Central memory CD8-positive, alpha-beta T cell (primary cell): ENCODE measurements at regions not wholly inside any gene's neighbourhood (a gene's known extent, or its start where the extent isn't known, plus 50 kb on each side); places are given as distances from the start of the nearest gene placed in this dataset.
"Not testable (repeated sequence)": the region's sequence is repeated elsewhere in the genome, so short reads cannot be mapped to it uniquely, and the experiment has no call there.

Experiments used
- ATAC-seq: fragments of 150-1000 bp; cut with Tn5 transposase; replicated peaks from 2 replicates; pipeline ENCODE4 v1.10.0; 2022; ENCODE audit warnings: mild to moderate bottlenecking, moderate FRiP score, moderate number of reproducible peaks; ENCODE audit not compliant: poor library complexity, severe bottlenecking; ENCODE audit errors: extremely low read depth
- DNase-seq, 2 donors: peaks; one replicate each; pipeline ENCODE4 v3.0.0; 2021; ENCODE audit warnings: low spot score in 2 of 2
- H3K27ac Mint-ChIP-seq: one replicate; pipeline ENCODE4 v1.8.0; 2022; ENCODE audit warnings: low read depth, mild to moderate bottlenecking, moderate library complexity, mixed read lengths
- H3K27me3 Mint-ChIP-seq: one replicate; pipeline ENCODE4 v1.8.0; 2022; ENCODE audit warnings: mixed read lengths
- H3K36me3 Mint-ChIP-seq: one replicate; pipeline ENCODE4 v1.8.0; 2022; ENCODE audit warnings: mild to moderate bottlenecking, moderate library complexity, mixed read lengths; ENCODE audit not compliant: insufficient read depth
- H3K4me1 Mint-ChIP-seq: one replicate; pipeline ENCODE4 v1.8.0; 2022; ENCODE audit warnings: mixed read lengths
- H3K4me3 Mint-ChIP-seq: one replicate; pipeline ENCODE4 v1.8.0; 2022; ENCODE audit warnings: mild to moderate bottlenecking, moderate library complexity, mixed read lengths
- H3K9me3 Mint-ChIP-seq: one replicate; pipeline ENCODE4 v1.8.0; 2022; ENCODE audit warnings: mixed read lengths

GRCh38 chr11:87659807-87660206, 515.4 kb downstream of the RAB38 start:
- H3K36me3 Mint-ChIP-seq, result no peaks in the 10 kb centered on the region
- no peaks in the 10 kb centered on the region for H3K4me1 Mint-ChIP-seq
- no peak overlapping the region for H3K4me3 Mint-ChIP-seq
- DNase-seq (no peak), ATAC-seq (no peak)
- H3K27ac Mint-ChIP-seq, result no peak overlapping the region
- peaks cover 17% of the 10 kb centered on the region for H3K9me3 Mint-ChIP-seq
- no peaks in the 10 kb centered on the region for H3K27me3 Mint-ChIP-seq

- ATAC-seq (no peak), DNase-seq (no peak)
- H3K27ac Mint-ChIP-seq, result no peak overlapping the region
- no peaks in the 10 kb centered on the region for H3K4me1 Mint-ChIP-seq
- H3K4me3 Mint-ChIP-seq, result no peak overlapping the region
- H3K9me3 Mint-ChIP-seq, result peaks cover 26% of the 10 kb centered on the region
- no peaks in the 10 kb centered on the region for H3K27me3 Mint-ChIP-seq
- H3K36me3 Mint-ChIP-seq, result no peaks in the 10 kb centered on the region
These were observed 529.6 kb downstream of the RAB38 start for GRCh38 chr11:87645626-87646025.

DNA sequence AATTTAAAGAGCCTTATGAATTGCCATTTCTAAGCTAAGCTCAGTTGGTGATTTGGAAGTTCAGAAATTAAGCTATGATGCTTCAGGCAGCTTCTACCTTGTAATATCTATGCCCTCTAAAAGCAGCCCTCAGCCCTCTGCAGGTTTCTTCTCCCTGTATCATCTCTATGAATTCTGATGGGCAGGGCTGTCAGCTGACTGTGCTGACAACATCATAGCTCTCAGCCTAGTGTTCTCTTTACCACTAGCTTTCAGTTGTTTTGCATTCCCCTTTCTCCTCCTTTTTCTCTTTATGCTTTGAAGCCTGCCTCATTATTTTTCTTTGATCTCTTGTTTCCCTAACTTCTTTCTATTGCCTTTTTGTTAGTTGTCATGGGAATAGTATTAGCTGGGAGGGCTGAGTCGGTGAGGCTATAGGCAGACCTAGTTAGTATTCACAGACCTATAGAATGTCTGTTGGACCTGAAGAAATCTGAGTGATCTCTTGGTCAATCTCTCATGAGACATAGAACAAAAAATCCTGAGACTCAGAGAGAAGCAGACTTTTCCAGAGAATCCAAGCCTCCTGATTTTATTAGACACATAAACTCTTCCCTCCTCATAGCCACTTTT, 535.4 kb downstream of the RAB38 start:
- H3K27ac Mint-ChIP-seq, result no peak overlapping the region
- H3K4me3 Mint-ChIP-seq, result no peak overlapping the region
- no peaks in the 10 kb centered on the region for H3K27me3 Mint-ChIP-seq
- H3K36me3 Mint-ChIP-seq, result no peaks in the 10 kb centered on the region
- H3K4me1 Mint-ChIP-seq, result no peaks in the 10 kb centered on the region
- ATAC-seq (no peak), DNase-seq (no peak)
- H3K9me3 Mint-ChIP-seq, result peaks cover 24% of the 10 kb centered on the region

GRCh38 chr11:87635001-87635400, 540.2 kb downstream of the RAB38 start:
- no peak overlapping the region for H3K4me3 Mint-ChIP-seq
- peaks cover 12% of the 10 kb centered on the region for H3K9me3 Mint-ChIP-seq
- no peaks in the 10 kb centered on the region for H3K36me3 Mint-ChIP-seq
- no peak overlapping the region for H3K27ac Mint-ChIP-seq
- DNase-seq, result no peak
- H3K4me1 Mint-ChIP-seq, result no peaks in the 10 kb centered on the region
- H3K27me3 Mint-ChIP-seq, result no peaks in the 10 kb centered on the region
- no peak for ATAC-seq

DNA sequence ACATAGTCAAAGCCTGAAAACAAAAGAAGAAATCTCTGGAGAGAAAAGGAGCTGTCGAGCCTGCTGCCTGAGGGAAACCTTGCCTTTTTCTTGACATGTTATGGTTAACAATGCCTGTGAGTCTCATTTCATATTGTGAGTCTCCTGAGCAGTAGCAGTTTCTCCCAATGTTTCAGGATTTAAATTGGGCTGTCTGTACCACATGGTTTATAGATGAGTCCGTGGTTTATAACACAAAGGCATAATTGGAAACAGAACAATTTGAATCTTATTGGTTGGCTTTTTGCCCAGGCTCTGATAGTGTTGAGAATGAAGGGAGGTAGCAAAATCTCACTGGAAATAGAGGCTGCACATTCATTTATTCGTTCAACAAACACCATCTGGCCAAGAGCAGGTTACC, 540.9 kb downstream of the RAB38 start:
- H3K4me3 Mint-ChIP-seq, result no peak overlapping the region
- no peaks in the 10 kb centered on the region for H3K27me3 Mint-ChIP-seq
- ATAC-seq, result no peak
- DNase-seq, result no peak
- H3K27ac Mint-ChIP-seq, result no peak overlapping the region
- no peaks in the 10 kb centered on the region for H3K4me1 Mint-ChIP-seq
- H3K9me3 Mint-ChIP-seq, result peaks cover 12% of the 10 kb centered on the region
- no peaks in the 10 kb centered on the region for H3K36me3 Mint-ChIP-seq

DNA sequence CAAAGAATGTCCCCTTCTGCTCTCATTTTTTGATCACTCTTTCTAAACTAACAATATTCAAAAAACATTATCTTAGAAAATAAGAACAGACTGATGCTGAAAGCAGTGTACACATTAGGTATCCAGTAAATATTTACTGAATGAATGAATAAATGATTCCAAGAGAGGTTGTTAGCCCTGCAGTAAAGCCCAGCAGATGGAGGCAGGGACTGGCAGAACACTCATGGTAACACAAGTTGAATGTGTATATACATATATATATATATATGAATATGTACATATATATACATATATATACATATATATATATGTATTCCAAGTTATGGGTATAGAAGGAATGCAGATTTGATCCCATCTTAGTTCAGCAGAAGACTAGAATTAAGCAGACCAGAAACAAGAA, 546.3 kb downstream of the RAB38 start:
- DNase-seq (no peak), ATAC-seq (no peak)
- H3K36me3 Mint-ChIP-seq, result no peaks in the 10 kb centered on the region
- H3K27ac Mint-ChIP-seq, result no peak overlapping the region
- H3K9me3 Mint-ChIP-seq, result peaks cover 8% of the 10 kb centered on the region
- H3K27me3 Mint-ChIP-seq, result no peaks in the 10 kb centered on the region
- no peaks in the 10 kb centered on the region for H3K4me1 Mint-ChIP-seq
- no peak overlapping the region for H3K4me3 Mint-ChIP-seq

- H3K27ac Mint-ChIP-seq, result no peak overlapping the region
- no peak overlapping the region for H3K4me3 Mint-ChIP-seq
- no peaks in the 10 kb centered on the region for H3K27me3 Mint-ChIP-seq
- H3K9me3 Mint-ChIP-seq, result peaks cover 8% of the 10 kb centered on the region
- ATAC-seq, result no peak
- DNase-seq, result no peak
- no peaks in the 10 kb centered on the region for H3K4me1 Mint-ChIP-seq
- no peaks in the 10 kb centered on the region for H3K36me3 Mint-ChIP-seq
These were observed 547.1 kb downstream of the RAB38 start for GRCh38 chr11:87628026-87628580.

- not testable (repeated sequence) for H3K4me1 Mint-ChIP-seq, ATAC-seq, H3K4me3 Mint-ChIP-seq, DNase-seq, H3K27me3 Mint-ChIP-seq, H3K27ac Mint-ChIP-seq, H3K36me3 Mint-ChIP-seq
- H3K9me3 Mint-ChIP-seq, result peaks cover 20% of the 10 kb centered on the region
These were observed 551.5 kb downstream of the RAB38 start for GRCh38 chr11:87623531-87624365.

GRCh38 chr11:87616511-87616910, 558.7 kb downstream of the RAB38 start:
- no peaks in the 10 kb centered on the region for H3K27me3 Mint-ChIP-seq
- DNase-seq (no peak), ATAC-seq (no peak)
- H3K9me3 Mint-ChIP-seq, result peaks cover 23% of the 10 kb centered on the region
- no peak overlapping the region for H3K27ac Mint-ChIP-seq
- no peak overlapping the region for H3K4me3 Mint-ChIP-seq
- H3K4me1 Mint-ChIP-seq, result no peaks in the 10 kb centered on the region
- H3K36me3 Mint-ChIP-seq, result no peaks in the 10 kb centered on the region

- Mint-ChIP-seq H3K4me1 (no peaks in the 10 kb centered on the region), H3K27me3 (no peaks in the 10 kb centered on the region), H3K36me3 (no peaks in the 10 kb centered on the region), H3K27ac (no peak overlapping the region), H3K4me3 (no peak overlapping the region), H3K9me3 (peaks cover 7% of the 10 kb centered on the region)
- no peak for DNase-seq
- ATAC-seq, result no peak
These were observed 566.6 kb downstream of the TMEM135 start for GRCh38 chr11:87604350-87604749.

DNA sequence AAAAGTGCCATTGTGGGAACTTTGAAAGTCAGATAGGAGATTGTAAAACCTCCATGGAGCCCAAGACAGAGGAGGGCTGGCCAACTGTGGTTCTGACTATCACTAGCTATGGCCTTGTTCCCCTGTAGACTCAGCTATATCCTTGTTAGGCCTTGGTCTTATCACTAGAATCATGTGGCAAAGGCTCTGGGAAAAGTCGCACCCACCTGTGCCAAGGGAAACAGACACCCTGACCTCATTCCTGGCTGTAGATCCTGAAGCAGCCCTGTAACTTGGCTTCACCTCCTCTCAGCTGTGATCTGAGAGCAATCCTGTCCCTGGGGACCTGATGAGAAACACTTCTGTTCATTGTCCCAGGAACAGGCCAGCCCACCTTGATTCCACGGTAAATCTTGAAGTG, 566.2 kb downstream of the TMEM135 start:
- no peak overlapping the region for H3K27ac Mint-ChIP-seq
- no peaks in the 10 kb centered on the region for H3K36me3 Mint-ChIP-seq
- H3K27me3 Mint-ChIP-seq, result no peaks in the 10 kb centered on the region
- H3K4me3 Mint-ChIP-seq, result no peak overlapping the region
- DNase-seq (no peak), ATAC-seq (no peak)
- H3K9me3 Mint-ChIP-seq, result peaks cover 7% of the 10 kb centered on the region
- H3K4me1 Mint-ChIP-seq, result no peaks in the 10 kb centered on the region

DNA sequence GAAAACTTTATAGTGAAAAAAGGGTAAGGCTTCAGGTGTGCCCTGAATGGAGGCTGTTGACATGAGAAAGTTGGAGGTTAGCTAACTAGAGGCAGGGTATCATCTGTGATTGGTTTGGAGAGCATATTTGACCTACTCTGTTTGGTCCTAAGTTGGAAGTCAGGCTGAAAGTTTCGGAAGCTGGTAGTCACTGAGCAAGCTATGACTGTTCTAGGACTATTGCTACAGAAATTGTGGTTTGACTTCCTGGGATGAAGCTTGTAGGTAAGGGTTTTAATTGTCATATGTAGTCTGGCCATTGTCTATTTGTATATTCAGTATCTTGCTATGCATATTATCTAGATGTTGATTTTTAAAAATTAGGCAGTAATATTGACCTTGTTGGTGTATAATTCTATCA, 565.0 kb downstream of the TMEM135 start:
- Mint-ChIP-seq H3K4me1 (no peaks in the 10 kb centered on the region), H3K27me3 (no peaks in the 10 kb centered on the region), H3K9me3 (peaks cover 7% of the 10 kb centered on the region), H3K36me3 (no peaks in the 10 kb centered on the region), H3K4me3 (no peak overlapping the region), H3K27ac (no peak overlapping the region)
- DNase-seq (no peak), ATAC-seq (no peak)

GRCh38 chr11:87600938-87601337, 563.2 kb downstream of the TMEM135 start:
- Mint-ChIP-seq H3K27ac (no peak overlapping the region), H3K9me3 (peaks cover 12% of the 10 kb centered on the region), H3K36me3 (no peaks in the 10 kb centered on the region), H3K27me3 (no peaks in the 10 kb centered on the region), H3K4me1 (no peaks in the 10 kb centered on the region), H3K4me3 (no peak overlapping the region)
- no peak for DNase-seq
- ATAC-seq, result no peak
